HG03066 (cell line): ENCODE measurements at regions not wholly inside any gene's neighbourhood (a gene's known extent, or its start where the extent isn't known, plus 50 kb on each side); places are given as distances from the start of the nearest gene placed in this dataset.

Experiments used
- ATAC-seq: cut with Tn5 transposase; IDR thresholded peaks from one replicate; pipeline ENCODE4 v1.9.1; 2021; ENCODE audit warnings: low read depth; ENCODE audit not compliant: unreplicated experiment

- no peak for ATAC-seq
Measured at GRCh38 chr12:69091442-69092017, 147.8 kb upstream of the CPSF6 start.

GRCh38 chr12:69092137-69092536, 147.2 kb upstream of the CPSF6 start:
- ATAC-seq, result no peak

DNA sequence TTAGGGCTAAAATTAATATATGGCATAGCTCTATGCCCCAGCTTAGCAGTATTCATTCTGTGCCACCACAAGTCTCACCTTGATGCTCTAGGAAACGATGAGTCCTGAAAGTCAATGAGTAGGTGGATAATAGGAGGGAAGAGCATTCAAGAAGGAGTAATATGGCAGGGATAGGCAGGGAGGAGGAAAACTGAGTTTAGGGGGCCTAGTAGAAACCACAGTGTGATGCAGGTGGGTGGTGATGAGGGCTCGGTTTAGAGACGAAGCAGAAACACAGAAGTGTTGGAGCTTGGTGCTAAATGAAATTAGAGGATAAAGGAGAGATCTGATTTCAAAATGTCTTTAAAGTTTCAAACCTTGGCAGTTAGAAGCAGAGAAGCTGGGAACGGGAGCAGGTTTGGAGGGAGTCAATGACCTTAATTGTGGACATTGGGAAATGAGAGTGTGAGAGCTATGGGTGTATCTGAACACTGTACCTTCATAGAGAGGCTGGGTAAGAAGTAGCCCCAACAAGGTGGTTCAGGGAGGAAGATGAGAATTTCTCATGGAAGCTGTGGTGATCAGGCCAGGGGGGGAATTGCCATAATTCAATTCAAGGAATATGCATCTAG, 144.7 kb upstream of the CPSF6 start:
- no peak for ATAC-seq

GRCh38 chr12:69095765-69096477, 143.4 kb upstream of the CPSF6 start:
- ATAC-seq, result no peak

- no peak for ATAC-seq
Measured at GRCh38 chr12:69096669-69097335, 142.6 kb upstream of the CPSF6 start.

DNA sequence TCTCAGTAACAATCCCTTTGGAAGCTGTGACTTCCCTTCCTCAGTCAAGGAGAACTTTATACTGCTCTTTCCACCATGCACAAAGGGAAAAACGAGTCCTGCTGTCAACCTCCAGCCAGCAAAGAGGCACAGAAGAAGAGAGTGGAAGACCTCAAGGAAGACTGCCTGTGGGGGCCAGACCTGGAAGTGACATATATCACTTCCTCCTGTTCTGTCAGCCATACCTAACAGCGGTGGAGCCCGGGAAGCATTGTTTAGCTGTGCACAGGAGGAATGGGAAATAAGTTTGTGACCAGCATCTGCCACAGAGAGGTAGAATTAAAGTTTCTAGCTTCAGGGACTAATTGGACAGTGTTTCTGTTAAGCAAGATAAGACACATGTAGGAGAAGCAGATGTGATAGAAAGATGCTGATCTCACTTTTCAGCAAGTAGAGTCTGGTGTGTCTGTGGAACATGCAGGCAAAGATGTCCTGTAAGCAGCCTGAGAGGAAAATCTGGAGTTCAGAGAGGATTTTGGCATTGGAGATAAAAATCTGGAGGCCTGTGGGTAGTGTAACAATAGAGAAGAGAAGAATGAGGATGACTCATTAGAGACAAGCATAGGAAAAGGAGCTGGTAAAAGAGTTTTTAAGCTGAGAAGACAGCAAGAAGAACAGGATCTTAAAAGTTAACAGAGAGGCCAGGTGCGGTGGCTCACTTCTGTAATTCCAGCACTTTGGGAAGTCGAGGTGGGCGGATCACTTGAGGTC, 141.6 kb upstream of the CPSF6 start:
- no peak for ATAC-seq

GRCh38 chr12:69099201-69099837, 140.1 kb upstream of the CPSF6 start:
- no peak for ATAC-seq

GRCh38 chr12:69101505-69101904, 137.9 kb upstream of the CPSF6 start:
- no peak for ATAC-seq

DNA sequence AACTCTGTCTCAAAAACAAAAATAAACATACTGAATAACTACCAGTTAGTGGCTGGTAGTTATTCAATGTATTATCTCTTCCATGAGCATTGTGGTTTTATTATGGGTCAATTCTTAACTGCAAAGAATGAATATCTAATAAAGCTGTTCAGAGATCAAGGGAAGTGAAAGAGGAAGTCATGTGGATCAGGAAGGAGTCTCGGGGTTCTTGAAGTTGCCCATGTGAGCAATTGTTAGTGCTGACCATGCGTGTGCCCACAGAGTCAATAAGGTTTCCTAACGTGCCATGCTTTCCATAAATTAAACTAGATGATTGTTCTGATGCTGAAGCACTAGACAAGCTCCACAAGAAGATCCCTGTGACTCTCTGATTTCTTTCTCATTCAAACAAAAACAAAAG, 136.5 kb upstream of the CPSF6 start:
- no peak for ATAC-seq

- ATAC-seq, result no peak
Measured at GRCh38 chr12:69105101-69105962, 134.0 kb upstream of the CPSF6 start.

- ATAC-seq, result no peak
Measured at GRCh38 chr12:69106482-69107118, 132.8 kb upstream of the CPSF6 start.

DNA sequence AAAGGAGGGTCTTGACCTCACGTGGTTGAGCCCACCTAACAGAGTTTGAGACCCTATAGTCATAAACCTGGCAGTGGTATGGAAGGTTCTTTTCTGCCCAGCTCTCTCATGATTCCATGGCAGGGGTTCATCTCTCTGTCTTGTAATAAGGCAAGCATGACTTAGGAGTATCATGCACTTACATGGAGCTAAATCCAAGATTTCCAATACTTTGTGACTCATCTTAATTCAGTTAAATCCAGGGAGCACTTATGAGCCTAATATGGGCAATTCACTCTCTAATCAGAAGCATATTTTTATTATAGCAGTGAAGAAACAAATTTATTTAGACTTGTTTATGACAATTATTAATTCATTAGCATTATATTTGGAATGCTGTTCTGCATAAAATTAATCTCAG, 131.8 kb upstream of the CPSF6 start:
- no peak for ATAC-seq

DNA sequence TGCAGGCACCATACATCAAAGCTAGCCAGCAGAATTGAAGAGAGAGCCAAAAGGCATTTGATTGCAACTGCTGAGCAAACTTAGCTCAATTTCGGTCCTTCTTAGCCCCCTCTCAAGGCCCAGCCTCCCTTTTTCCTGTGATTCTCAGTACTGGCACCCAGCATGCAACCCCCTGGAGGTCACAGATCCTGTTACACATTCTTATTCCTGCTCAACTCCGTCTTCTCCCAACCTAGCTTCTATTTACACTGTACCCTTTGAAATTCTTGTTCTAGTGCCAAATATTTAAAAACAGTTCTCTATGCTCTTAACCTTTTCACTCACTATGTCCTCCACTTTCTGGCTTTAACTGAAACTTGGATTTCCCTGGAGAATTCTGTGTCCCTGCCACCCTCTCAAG, 131.3 kb upstream of the CPSF6 start:
- ATAC-seq, result no peak

DNA sequence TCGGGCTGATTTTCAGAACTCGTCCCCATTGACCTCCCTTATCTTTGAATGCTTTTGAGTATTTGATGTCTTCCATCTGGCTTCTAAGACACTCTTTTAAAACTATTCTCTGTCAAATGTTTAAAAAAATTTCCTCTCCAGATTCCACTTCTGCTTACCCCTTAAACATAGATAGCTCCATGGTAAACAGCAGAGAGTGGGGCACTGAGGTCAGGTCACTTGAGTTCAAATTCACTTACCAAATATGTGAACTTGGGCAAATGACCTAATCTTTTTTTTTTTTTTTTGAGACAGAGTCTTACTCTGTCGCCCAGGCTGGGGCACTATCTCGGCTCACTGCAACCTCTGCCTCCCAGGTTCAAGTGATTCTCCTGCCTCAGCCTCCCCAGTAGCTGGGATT, 126.8 kb upstream of the CPSF6 start:
- ATAC-seq, result no peak

DNA sequence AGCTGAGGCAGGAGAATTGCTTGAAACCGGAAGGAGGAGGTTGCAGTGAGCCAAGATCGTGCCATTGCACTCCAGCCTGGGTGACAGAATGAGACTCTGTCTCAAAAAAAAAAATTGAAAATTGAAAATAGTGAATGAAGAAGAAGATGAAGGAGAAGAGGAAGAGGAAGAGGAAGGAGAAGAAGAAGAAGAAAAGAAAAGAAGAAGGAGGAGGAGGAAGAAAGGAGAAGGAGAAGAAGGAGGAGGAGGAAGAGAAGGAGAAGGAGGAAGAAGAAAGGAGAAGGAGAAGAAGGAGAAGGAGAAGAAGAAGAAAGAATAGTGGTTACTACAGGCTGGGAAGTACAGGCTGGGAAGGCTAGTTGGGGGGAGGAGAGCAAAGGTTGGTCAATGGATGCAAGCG, 124.3 kb upstream of the CPSF6 start:
- no peak for ATAC-seq

GRCh38 chr12:69115951-69116350, 123.4 kb upstream of the CPSF6 start:
- ATAC-seq, result no peak

DNA sequence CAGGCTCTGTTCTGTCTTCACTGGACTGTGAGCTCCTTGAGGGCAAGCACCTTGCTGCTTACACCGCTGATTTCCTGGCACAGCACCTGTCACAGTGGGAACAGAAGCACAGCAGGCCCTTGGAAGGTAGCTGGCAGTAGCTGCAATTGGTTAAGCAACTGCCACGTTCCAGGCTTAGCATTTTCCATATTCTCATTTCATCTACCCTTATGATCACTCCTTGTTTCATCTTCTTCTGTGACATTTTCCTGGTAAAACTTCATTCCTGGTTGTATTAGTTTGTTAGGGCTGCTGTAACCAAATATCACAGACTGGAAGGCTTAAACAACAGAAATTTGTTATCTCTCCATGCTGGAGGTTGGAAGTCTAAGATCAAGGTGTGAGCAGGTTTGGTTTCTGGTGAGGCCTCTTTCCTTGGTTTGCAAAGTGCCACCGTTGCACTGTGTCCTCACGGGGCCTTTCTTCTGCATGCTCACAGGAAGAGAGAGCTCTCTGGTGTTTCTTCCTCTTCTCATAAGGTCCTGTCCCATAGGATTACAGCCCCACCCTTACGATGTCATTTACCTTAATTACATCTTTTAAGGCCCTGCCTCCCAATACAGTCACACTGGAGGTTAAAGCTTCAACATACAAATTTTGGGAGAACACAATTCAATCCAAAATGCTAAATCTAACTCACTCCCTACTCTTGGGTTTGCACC, 121.7 kb upstream of the CPSF6 start:
- ATAC-seq, result no peak

- ATAC-seq, result no peak
Measured at GRCh38 chr12:69118516-69118915, 120.9 kb upstream of the CPSF6 start.
